B cell (primary cell): ENCODE measurements at regions not wholly inside any gene's neighbourhood (a gene's known extent, or its start where the extent isn't known, plus 50 kb on each side); places are given as distances from the start of the nearest gene placed in this dataset.

Experiments
- ATAC-seq: fragments of 200-7000 bp; cut with Tn5 transposase; one replicate; pipeline ENCODE4 v1.10.0; 2021; ENCODE audit warnings: low read depth, mild to moderate bottlenecking, moderate number of reproducible peaks, moderate library complexity
- CTCF ChIA-PET: fragments of 350-600 bp; sonication (Branson Sonifier 250); formaldehyde crosslinking; loops from one replicate; lab custom pipeline; 2021; ENCODE audit warnings: antibody characterized with exemption, inconsistent platforms; lab: Charles Lee
- POLR2A ChIA-PET: fragments of 350-600 bp; sonication (Branson Sonifier 250); formaldehyde crosslinking; loops from one replicate; lab custom pipeline; 2021; ENCODE audit warnings: antibody characterized with exemption; lab: Charles Lee
- DNase-seq: peaks from one replicate; pipeline ENCODE4 v3.0.0; 2013
- H2AFZ ChIP-seq: 2 replicates; pipeline ENCODE4 v1.6.1; 2012; ENCODE audit warnings: mild to moderate bottlenecking, low read depth, low read length; ENCODE audit not compliant: insufficient read depth, poor library complexity, severe bottlenecking
- H3K27ac ChIP-seq, 2 donors: 1 replicate in 1 of 2; 2 replicates in 1 of 2; pipeline ENCODE4 v1.5.1; 2012 to 2013; ENCODE audit warnings: low read length in 2 of 2, mild to moderate bottlenecking in 2 of 2, moderate library complexity in 1 of 2
- H3K27me3 ChIP-seq, 4 experiments: fragments of 200-600 bp in 1 of 4; sonication (generic) in 1 of 4; replicated peaks in 1 of 4; 1 replicate in 2 of 4; 2 replicates in 2 of 4; pipeline versions ENCODE4 v1.6.1 to v1.7.0; 2013 to 2016; ENCODE audit warnings: low read length in 3 of 4, mild to moderate bottlenecking in 2 of 4, mixed read lengths in 1 of 4, moderate library complexity in 1 of 4; ENCODE audit not compliant: insufficient read depth in 4 of 4, control insufficient read depth in 3 of 4; ENCODE audit errors: control extremely low read depth in 1 of 4
- H3K36me3 ChIP-seq, 2 experiments: replicated peaks in 1 of 2; 1 replicate in 1 of 2; 2 replicates in 1 of 2; pipeline versions ENCODE4 v1.6.1 to v1.7.1; 2013; ENCODE audit warnings: low read length in 1 of 2; ENCODE audit not compliant: insufficient read depth in 2 of 2, control insufficient read depth in 1 of 2; ENCODE audit errors: control extremely low read depth in 1 of 2, extremely low read depth in 1 of 2
- H3K4me1 ChIP-seq, 2 donors: fragments of 200-600 bp in 1 of 2; sonication (generic) in 1 of 2; 1 replicate in 1 of 2; 2 replicates in 1 of 2; pipeline versions ENCODE4 v1.5.1 to v1.6.1; 2013 to 2017; ENCODE audit warnings: low read length in 2 of 2; ENCODE audit not compliant: control insufficient read depth in 2 of 2, insufficient read depth in 2 of 2
- H3K4me2 ChIP-seq: replicated peaks from 2 replicates; pipeline ENCODE3; 2012; ENCODE audit warnings: mild to moderate bottlenecking, low read depth, low read length; ENCODE audit not compliant: poor library complexity, severe bottlenecking
- H3K4me3 ChIP-seq, 5 experiments: fragments of 200-600 bp in 1 of 5; sonication (generic) in 1 of 5; 1 replicate in 3 of 5; 2 replicates in 2 of 5; pipeline versions ENCODE4 v1.5.1 to v1.7.0; 2011 to 2016; ENCODE audit warnings: low read length in 4 of 5, mild to moderate bottlenecking in 4 of 5, low read depth in 2 of 5, control low read depth in 1 of 5, moderate library complexity in 1 of 5; ENCODE audit not compliant: insufficient read depth in 1 of 5; ENCODE audit errors: control extremely low read depth in 1 of 5, extremely low read depth in 1 of 5
- H3K79me2 ChIP-seq: fragments of 200-600 bp; sonication (generic); one replicate; pipeline ENCODE4 v1.6.0; 2016; ENCODE audit warnings: low read length; ENCODE audit not compliant: control insufficient read depth, insufficient read depth
- H3K9ac ChIP-seq: fragments of 200-600 bp; sonication (generic); 2 replicates; pipeline ENCODE4 v1.6.1; 2017; ENCODE audit warnings: mild to moderate bottlenecking, low read length, moderate library complexity
- H3K9me3 ChIP-seq, 3 donors: one replicate each; pipeline versions ENCODE4 v1.6.1 to v1.7.1; 2013; ENCODE audit warnings: low read length in 2 of 3; ENCODE audit not compliant: control insufficient read depth in 2 of 3, insufficient read depth in 1 of 3; ENCODE audit errors: control extremely low read depth in 1 of 3
- H4K20me1 ChIP-seq: 2 replicates; pipeline ENCODE4 v1.6.0; 2012; ENCODE audit warnings: mild to moderate bottlenecking, low read length; ENCODE audit not compliant: insufficient read depth, control insufficient read depth, poor library complexity, severe bottlenecking
- H3K27ac Mint-ChIP-seq: one replicate; pipeline ENCODE4 v1.8.0; 2021; ENCODE audit warnings: mixed read lengths
- H3K27me3 Mint-ChIP-seq: one replicate; pipeline ENCODE4 v1.8.0; 2021; ENCODE audit warnings: mixed read lengths
- H3K4me1 Mint-ChIP-seq: one replicate; pipeline ENCODE4 v1.8.0; 2021; ENCODE audit warnings: mixed read lengths
- H3K4me3 Mint-ChIP-seq: one replicate; pipeline ENCODE4 v1.8.0; 2021; ENCODE audit warnings: mixed read lengths
- H3K9me3 Mint-ChIP-seq: one replicate; pipeline ENCODE4 v1.8.0; 2022; ENCODE audit warnings: mixed read lengths; ENCODE audit not compliant: insufficient read depth
- EZH2 ChIP-seq: IDR thresholded peaks from 2 replicates; pipeline ENCODE4 v1.6.1; 2012; ENCODE audit warnings: borderline replicate concordance, low read depth, mild to moderate bottlenecking, moderate library complexity, low read length; ENCODE audit not compliant: insufficient read depth, poor library complexity, severe bottlenecking
- WGBS: methylation state at CpG from one replicate; pipeline ENCODE4 v1.1.5; 2013; ENCODE audit warnings: missing lambda C conversion rate; ENCODE audit not compliant: insufficient coverage; 5-methylcytosine and 5-hydroxymethylcytosine counted together
- intact Hi-C: fragments of 100-400 bp; cut with micrococcal nuclease; formaldehyde crosslinking; loops from one replicate; pipeline ENCODE4 v1.10.0; 2022
- TF ChIP-seq, protein P1 (sequence below): fragments of 200-600 bp; IDR thresholded peaks from one replicate; pipeline ENCODE4 v1.8.0; 2022; ENCODE audit warnings: antibody characterized with exemption, mild to moderate bottlenecking

DNA sequence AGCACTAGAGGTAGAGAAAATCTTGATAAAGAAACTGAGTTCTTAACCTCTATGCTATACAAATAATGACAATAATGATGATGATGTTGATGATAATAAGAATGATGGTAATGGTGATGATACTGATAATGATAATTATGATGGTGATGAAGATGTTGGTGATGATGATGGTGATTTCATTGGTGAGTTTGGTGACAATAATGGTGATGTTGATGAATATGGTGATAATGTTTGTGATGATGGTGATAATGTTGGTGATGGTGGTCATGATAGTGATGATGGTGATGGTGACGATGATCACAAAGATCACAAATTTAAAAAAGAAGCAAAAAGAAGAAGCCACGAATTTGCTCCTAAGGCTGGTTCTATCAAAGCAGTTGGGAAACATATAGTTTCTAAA lies 519.0 kb upstream of the C16orf82 start:
- WGBS = 57% methylated on average over 1 of the region's 2 CpGs
- no peaks in the 10 kb centered on the region for H3K27me3 ChIP-seq
- Mint-ChIP-seq H3K4me1 (no peaks in the 10 kb centered on the region), H3K27ac (no peak overlapping the region), H3K27me3 (peaks cover 3% of the 10 kb centered on the region), H3K4me3 (no peak overlapping the region), H3K9me3 (no peaks in the 10 kb centered on the region)
- no peak overlapping the region for H3K4me2 ChIP-seq
- H2AFZ ChIP-seq = no peak overlapping the region
- no peaks in the 10 kb centered on the region for H3K79me2 ChIP-seq
- no peaks in the 10 kb centered on the region for H4K20me1 ChIP-seq
- intact Hi-C loops = no loop called here
- no peak overlapping the region for H3K27ac ChIP-seq
- DNase-seq = no peak
- no peak for TF ChIP-seq EZH2
- no peak overlapping the region for H3K9ac ChIP-seq
- H3K36me3 ChIP-seq = no peaks in the 10 kb centered on the region
- no peaks in the 10 kb centered on the region for H3K9me3 ChIP-seq
- no peak overlapping the region for H3K4me3 ChIP-seq
- no peak for ATAC-seq
- no peaks in the 10 kb centered on the region for H3K4me1 ChIP-seq
- POLR2A ChIA-PET = no interaction called here
- CTCF ChIA-PET = no interaction called here

DNA sequence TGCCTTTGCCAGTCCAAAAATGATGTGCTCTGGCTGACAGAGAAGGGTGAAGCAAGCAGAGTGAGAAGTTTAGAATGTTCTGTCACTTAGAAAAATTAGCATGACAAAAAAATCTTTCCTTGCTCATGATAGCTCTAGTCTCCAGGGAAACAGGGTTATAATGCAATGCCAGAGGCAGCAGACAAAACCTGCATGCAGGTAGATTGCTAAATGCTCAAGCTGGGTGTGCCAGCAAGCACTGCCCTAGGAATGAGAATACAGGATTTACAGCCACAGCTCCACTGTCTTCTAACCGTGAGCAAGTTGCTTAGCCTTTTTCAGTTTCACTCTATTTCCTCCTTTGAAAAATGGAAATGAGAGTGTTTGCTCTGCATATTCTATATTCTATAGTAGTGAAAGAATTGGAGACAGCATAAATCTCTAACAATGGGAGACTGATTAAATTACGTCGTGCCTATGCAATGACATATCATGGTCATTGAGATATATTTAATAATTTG lies 516.6 kb upstream of the C16orf82 start:
- no peaks in the 10 kb centered on the region for H3K9me3 ChIP-seq
- Mint-ChIP-seq H3K4me1 (no peaks in the 10 kb centered on the region), H3K27ac (no peak overlapping the region), H3K9me3 (no peaks in the 10 kb centered on the region), H3K27me3 (peaks cover 7% of the 10 kb centered on the region), H3K4me3 (no peak overlapping the region)
- DNase-seq = no peak
- ChIA-PET POLR2A (no interaction called here), CTCF (no interaction called here)
- no peaks in the 10 kb centered on the region for H3K79me2 ChIP-seq
- intact Hi-C loops = no loop called here
- H3K4me3 ChIP-seq = no peak overlapping the region
- H3K27ac ChIP-seq = no peak overlapping the region
- no peaks in the 10 kb centered on the region for H3K36me3 ChIP-seq
- no peaks in the 10 kb centered on the region for H4K20me1 ChIP-seq
- H2AFZ ChIP-seq = no peak overlapping the region
- no peak for TF ChIP-seq EZH2
- TF ChIP-seq, protein P1, sequence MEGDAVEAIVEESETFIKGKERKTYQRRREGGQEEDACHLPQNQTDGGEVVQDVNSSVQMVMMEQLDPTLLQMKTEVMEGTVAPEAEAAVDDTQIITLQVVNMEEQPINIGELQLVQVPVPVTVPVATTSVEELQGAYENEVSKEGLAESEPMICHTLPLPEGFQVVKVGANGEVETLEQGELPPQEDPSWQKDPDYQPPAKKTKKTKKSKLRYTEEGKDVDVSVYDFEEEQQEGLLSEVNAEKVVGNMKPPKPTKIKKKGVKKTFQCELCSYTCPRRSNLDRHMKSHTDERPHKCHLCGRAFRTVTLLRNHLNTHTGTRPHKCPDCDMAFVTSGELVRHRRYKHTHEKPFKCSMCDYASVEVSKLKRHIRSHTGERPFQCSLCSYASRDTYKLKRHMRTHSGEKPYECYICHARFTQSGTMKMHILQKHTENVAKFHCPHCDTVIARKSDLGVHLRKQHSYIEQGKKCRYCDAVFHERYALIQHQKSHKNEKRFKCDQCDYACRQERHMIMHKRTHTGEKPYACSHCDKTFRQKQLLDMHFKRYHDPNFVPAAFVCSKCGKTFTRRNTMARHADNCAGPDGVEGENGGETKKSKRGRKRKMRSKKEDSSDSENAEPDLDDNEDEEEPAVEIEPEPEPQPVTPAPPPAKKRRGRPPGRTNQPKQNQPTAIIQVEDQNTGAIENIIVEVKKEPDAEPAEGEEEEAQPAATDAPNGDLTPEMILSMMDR = no peak
- no peak for ATAC-seq
- no CpG with 5 or more reads among the region's 3 CpGs for WGBS
- no peaks in the 10 kb centered on the region for H3K27me3 ChIP-seq
- H3K4me1 ChIP-seq = no peaks in the 10 kb centered on the region
- H3K4me2 ChIP-seq = no peak overlapping the region
- H3K9ac ChIP-seq = no peak overlapping the region
